Liver (tissue), 8 donors: ENCODE measurements at regions not wholly inside any gene's neighbourhood (a gene's known extent, or its start where the extent isn't known, plus 50 kb on each side); places are given as distances from the start of the nearest gene placed in this dataset.

ENCODE experiments used
- DNase-seq: peaks from one replicate; pipeline ENCODE4 v3.0.0-alpha.2; 2017; ENCODE audit warnings: low spot score
- H3K27ac ChIP-seq, 2 donors: one replicate each; pipeline ENCODE4 v1.7.0; 2013; ENCODE audit warnings: inconsistent platforms in 2 of 2, low read length in 2 of 2, control low read depth in 1 of 2, low read depth in 1 of 2, mild to moderate bottlenecking in 1 of 2
- H3K27me3 ChIP-seq, 4 donors: one replicate each; pipeline versions ENCODE4 v1.6.1 to v1.7.0; 2013; ENCODE audit warnings: low read length in 3 of 4, inconsistent platforms in 1 of 4, mild to moderate bottlenecking in 1 of 4, moderate library complexity in 1 of 4; ENCODE audit not compliant: control insufficient read depth in 4 of 4, insufficient read depth in 4 of 4
- H3K36me3 ChIP-seq, 4 donors: one replicate each; pipeline versions ENCODE4 v1.6.1 to v1.7.0; 2013; ENCODE audit warnings: low read length in 3 of 4, mild to moderate bottlenecking in 3 of 4, low read depth in 1 of 4, moderate library complexity in 1 of 4; ENCODE audit not compliant: control insufficient read depth in 4 of 4, insufficient read depth in 3 of 4
- H3K4me1 ChIP-seq, 4 donors: one replicate each; pipeline versions ENCODE4 v1.6.1 to v1.7.0; 2013; ENCODE audit warnings: low read length in 3 of 4, mild to moderate bottlenecking in 3 of 4, moderate library complexity in 1 of 4; ENCODE audit not compliant: control insufficient read depth in 4 of 4, insufficient read depth in 4 of 4
- H3K4me3 ChIP-seq, 3 donors: one replicate each; pipeline versions ENCODE4 v1.6.1 to v1.7.0; 2013; ENCODE audit warnings: low read length in 3 of 3, control low read depth in 1 of 3, low read depth in 1 of 3, mild to moderate bottlenecking in 1 of 3
- H3K9ac ChIP-seq, 2 donors: one replicate each; pipeline ENCODE4 v1.7.0; 2013; ENCODE audit warnings: low read length in 2 of 2, mild to moderate bottlenecking in 2 of 2, moderate library complexity in 2 of 2, control low read depth in 1 of 2, low read depth in 1 of 2
- H3K9me3 ChIP-seq, 4 donors: one replicate each; pipeline versions ENCODE4 v1.6.1 to v1.7.0; 2013; ENCODE audit warnings: low read length in 3 of 4; ENCODE audit not compliant: control insufficient read depth in 4 of 4
- ATF3 ChIP-seq: IDR thresholded peaks from 2 replicates; pipeline ENCODE4 v1.6.1; 2016; ENCODE audit warnings: antibody characterized with exemption
- CTCF ChIP-seq: fragments of 150-350 bp; IDR thresholded peaks from 2 replicates; pipeline ENCODE4 v1.5.1; 2017; ENCODE audit warnings: improper control_type of control experiment, low read depth, low read length; ENCODE audit not compliant: missing input control
- EGR1 ChIP-seq, 2 donors: IDR thresholded peaks; 2 replicates each; pipeline ENCODE4 v1.6.1; 2016 to 2018; ENCODE audit warnings: antibody characterized with exemption in 2 of 2, low read depth in 2 of 2
- FOXA1 ChIP-seq: IDR thresholded peaks from 2 replicates; pipeline ENCODE4 v1.6.1; 2016; ENCODE audit warnings: antibody characterized with exemption
- FOXA2 ChIP-seq: IDR thresholded peaks from 2 replicates; pipeline ENCODE4 v1.6.1; 2016; ENCODE audit warnings: antibody characterized with exemption
- GABPA ChIP-seq, 2 donors: IDR thresholded peaks in 1 of 2; conservative IDR thresholded peaks in 1 of 2; 2 replicates each; pipeline ENCODE4 v1.6.1; 2016; ENCODE audit warnings: antibody characterized with exemption in 2 of 2, mild to moderate bottlenecking in 1 of 2, moderate library complexity in 1 of 2
- HNF4A ChIP-seq, 2 donors: conservative IDR thresholded peaks; 2 replicates each; pipeline ENCODE4 v1.6.1; 2016; ENCODE audit warnings: antibody characterized with exemption in 2 of 2, mild to moderate bottlenecking in 2 of 2
- HNF4G ChIP-seq: IDR thresholded peaks from 2 replicates; pipeline ENCODE4 v1.6.1; 2016; ENCODE audit warnings: antibody characterized with exemption
- JUND ChIP-seq, 2 donors: IDR thresholded peaks; 2 replicates each; pipeline ENCODE4 v1.6.1; 2016; ENCODE audit warnings: antibody characterized with exemption in 2 of 2
- MAX ChIP-seq: IDR thresholded peaks from 2 replicates; pipeline ENCODE4 v1.6.1; 2016; ENCODE audit warnings: antibody characterized with exemption
- NR2F2 ChIP-seq: IDR thresholded peaks from 2 replicates; pipeline ENCODE4 v1.6.1; 2016; ENCODE audit warnings: antibody characterized with exemption
- RAD21 ChIP-seq, 2 donors: IDR thresholded peaks; 2 replicates each; pipeline ENCODE4 v1.6.1; 2016; ENCODE audit warnings: antibody characterized with exemption in 2 of 2, mild to moderate bottlenecking in 2 of 2
- REST ChIP-seq: IDR thresholded peaks from 2 replicates; pipeline ENCODE4 v1.6.1; 2016; ENCODE audit warnings: antibody characterized with exemption, mild to moderate bottlenecking
- RXRA ChIP-seq, 2 donors: IDR thresholded peaks; 2 replicates each; pipeline ENCODE4 v1.6.1; 2017 to 2018; ENCODE audit warnings: antibody characterized with exemption in 2 of 2, mild to moderate bottlenecking in 1 of 2
- SP1 ChIP-seq: IDR thresholded peaks from 2 replicates; pipeline ENCODE4 v1.6.1; 2018; ENCODE audit warnings: antibody characterized with exemption, mild to moderate bottlenecking
- TAF1 ChIP-seq: conservative IDR thresholded peaks from 2 replicates; pipeline ENCODE4 v1.6.1; 2016; ENCODE audit warnings: antibody characterized with exemption, mild to moderate bottlenecking
- YY1 ChIP-seq: IDR thresholded peaks from 2 replicates; pipeline ENCODE4 v1.6.1; 2016; ENCODE audit warnings: antibody characterized with exemption, mild to moderate bottlenecking
- ZBTB33 ChIP-seq: IDR thresholded peaks from 2 replicates; pipeline ENCODE4 v1.6.1; 2016; ENCODE audit warnings: antibody characterized with exemption
- WGBS: extraction: QIAGEN DNeasy Blood & Tissue Kit; methylation state at CpG from one replicate; pipeline ENCODE4 v1.1.7; 2013; 5-methylcytosine and 5-hydroxymethylcytosine counted together
- donor health status: healthy.
- donor health status: healthy.
- donor health status: healthy.
- donor health status: healthy.
- donor health status: healthy.

GRCh38 chr14:56460469-56460868, 119.1 kb upstream of the TMEM260 start:
- Histone ChIP-seq H3K27me3 (no peaks in the 10 kb centered on the region), H3K4me3 (no peak overlapping the region), H3K27ac (no peak overlapping the region), H3K4me1 (no peaks in the 10 kb centered on the region), H3K9ac (no peak overlapping the region), H3K36me3 (no peaks in the 10 kb centered on the region), H3K9me3 (peaks cover 0 to 5% (median 0%) of the 10 kb centered on the region in 4 donors)
- TF ChIP-seq TAF1, result no peak
- TF ChIP-seq FOXA1, result no peak
- TF ChIP-seq RXRA (IDR thresholded peaks at IDR 0.05), result no peak
- TF ChIP-seq YY1, result no peak
- no peak for TF ChIP-seq SP1
- TF ChIP-seq NR2F2, result no peak
- no peak for TF ChIP-seq FOXA2
- TF ChIP-seq JUND (IDR thresholded peaks at IDR 0.05), result no peak
- no peak for TF ChIP-seq CTCF
- TF ChIP-seq ZBTB33, result no peak
- no peak for TF ChIP-seq EGR1 (IDR thresholded peaks at IDR 0.05; ENCODE audit: low read depth in 2 of 2)
- no peak for TF ChIP-seq ATF3
- no peak for TF ChIP-seq HNF4G
- TF ChIP-seq RAD21 (IDR thresholded peaks at IDR 0.05), result no peak
- no peak for TF ChIP-seq GABPA (IDR thresholded peaks at IDR 0.05 in 1 of 2, conservative IDR thresholded peaks at IDR 0.05 in 1 of 2)
- no peak for TF ChIP-seq REST
- TF ChIP-seq MAX, result no peak
- no peak for TF ChIP-seq HNF4A (conservative IDR thresholded peaks at IDR 0.05)
- DNase-seq, result no peak
- WGBS, result 90% methylated on average over 2 of the region's 2 CpGs
